Progenitor cell of endocrine pancreas (in vitro differentiated cells): ENCODE measurements at regions not wholly inside any gene's neighbourhood (a gene's known extent, or its start where the extent isn't known, plus 50 kb on each side); places are given as distances from the start of the nearest gene placed in this dataset.

Experiments used
- DNase-seq: peaks from one replicate; pipeline ENCODE4 v3.0.0; 2021; ENCODE audit warnings: low spot score; ENCODE audit not compliant: unreplicated experiment
- H3K27ac Mint-ChIP-seq: 2 replicates; pipeline ENCODE4 v1.8.0; 2021; ENCODE audit warnings: mild to moderate bottlenecking, moderate library complexity, mixed read lengths
- H3K27me3 Mint-ChIP-seq: 2 replicates; pipeline ENCODE4 v1.8.0; 2021; ENCODE audit warnings: mixed read lengths
- H3K36me3 Mint-ChIP-seq: 2 replicates; pipeline ENCODE4 v1.8.0; 2022; ENCODE audit warnings: mixed read lengths; ENCODE audit not compliant: insufficient read depth
- H3K4me1 Mint-ChIP-seq: 2 replicates; pipeline ENCODE4 v1.8.0; 2021; ENCODE audit warnings: low read depth, mixed read lengths
- H3K4me3 Mint-ChIP-seq: 2 replicates; pipeline ENCODE4 v1.8.0; 2021; ENCODE audit warnings: low read depth, mild to moderate bottlenecking, moderate library complexity, mixed read lengths
- H3K9me3 Mint-ChIP-seq: 2 replicates; pipeline ENCODE4 v1.8.0; 2021; ENCODE audit warnings: low read depth, mixed read lengths
- TF ChIP-seq, protein P1 (sequence below): fragments of 200-600 bp; sonication (generic); IDR thresholded peaks from one replicate; pipeline ENCODE4 v1.5.0; 2021; ENCODE audit warnings: antibody characterized with exemption, mild to moderate bottlenecking; ENCODE audit not compliant: unreplicated experiment

DNA sequence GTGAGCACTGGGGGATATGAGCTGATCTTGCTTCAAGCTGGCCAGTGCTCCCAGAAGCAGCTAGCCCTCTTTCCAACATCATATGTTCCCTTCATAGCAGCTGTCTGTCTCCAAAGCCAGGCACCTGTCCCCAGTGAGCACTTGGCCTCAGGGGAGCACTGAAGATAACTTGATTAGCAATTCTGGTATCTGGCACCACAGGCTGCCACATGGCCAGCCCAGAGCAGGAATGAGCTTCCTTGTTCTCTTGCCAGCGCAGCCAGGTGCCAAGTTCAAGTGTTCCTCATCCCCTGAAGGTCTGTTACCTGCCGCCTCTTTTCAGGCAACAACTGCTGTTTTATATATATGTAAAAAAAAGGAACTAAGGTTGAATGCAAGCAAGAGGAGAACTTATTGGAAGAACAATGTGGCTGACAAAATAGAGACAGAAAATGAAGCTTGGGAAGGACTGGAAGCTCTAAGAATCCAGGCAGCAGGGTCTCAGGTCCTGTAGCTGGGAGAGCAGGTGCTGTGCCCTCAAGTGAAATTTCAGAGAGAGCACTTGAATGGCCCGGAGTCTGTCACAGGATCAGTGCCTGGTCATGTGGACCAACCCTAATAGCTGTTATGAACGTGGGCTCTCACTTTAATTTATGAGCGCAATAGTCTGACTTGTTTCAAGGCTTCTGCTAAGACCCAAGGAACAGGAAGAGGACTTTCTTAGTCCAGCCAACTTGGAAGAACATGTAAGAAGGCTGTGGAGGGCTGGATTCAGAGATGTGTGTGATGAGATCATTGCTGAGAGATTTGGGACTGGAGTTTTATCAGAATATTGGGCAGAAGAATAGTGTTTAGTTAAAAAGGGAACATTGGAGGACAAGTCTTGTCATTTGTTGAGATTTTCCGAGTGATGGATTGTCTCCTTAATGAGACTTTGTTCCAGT lies 267.2 kb downstream of the GLRX3 start:
- Mint-ChIP-seq H3K4me3 (no peak overlapping the region), H3K9me3 (peaks cover 3% of the 10 kb centered on the region), H3K27me3 (peaks cover 18% of the 10 kb centered on the region), H3K4me1 (peaks cover 4% of the 10 kb centered on the region), H3K36me3 (no peaks in the 10 kb centered on the region), H3K27ac (no peak overlapping the region)
- DNase-seq: no peak
- TF ChIP-seq, protein P1, sequence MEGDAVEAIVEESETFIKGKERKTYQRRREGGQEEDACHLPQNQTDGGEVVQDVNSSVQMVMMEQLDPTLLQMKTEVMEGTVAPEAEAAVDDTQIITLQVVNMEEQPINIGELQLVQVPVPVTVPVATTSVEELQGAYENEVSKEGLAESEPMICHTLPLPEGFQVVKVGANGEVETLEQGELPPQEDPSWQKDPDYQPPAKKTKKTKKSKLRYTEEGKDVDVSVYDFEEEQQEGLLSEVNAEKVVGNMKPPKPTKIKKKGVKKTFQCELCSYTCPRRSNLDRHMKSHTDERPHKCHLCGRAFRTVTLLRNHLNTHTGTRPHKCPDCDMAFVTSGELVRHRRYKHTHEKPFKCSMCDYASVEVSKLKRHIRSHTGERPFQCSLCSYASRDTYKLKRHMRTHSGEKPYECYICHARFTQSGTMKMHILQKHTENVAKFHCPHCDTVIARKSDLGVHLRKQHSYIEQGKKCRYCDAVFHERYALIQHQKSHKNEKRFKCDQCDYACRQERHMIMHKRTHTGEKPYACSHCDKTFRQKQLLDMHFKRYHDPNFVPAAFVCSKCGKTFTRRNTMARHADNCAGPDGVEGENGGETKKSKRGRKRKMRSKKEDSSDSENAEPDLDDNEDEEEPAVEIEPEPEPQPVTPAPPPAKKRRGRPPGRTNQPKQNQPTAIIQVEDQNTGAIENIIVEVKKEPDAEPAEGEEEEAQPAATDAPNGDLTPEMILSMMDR: no peak

DNA sequence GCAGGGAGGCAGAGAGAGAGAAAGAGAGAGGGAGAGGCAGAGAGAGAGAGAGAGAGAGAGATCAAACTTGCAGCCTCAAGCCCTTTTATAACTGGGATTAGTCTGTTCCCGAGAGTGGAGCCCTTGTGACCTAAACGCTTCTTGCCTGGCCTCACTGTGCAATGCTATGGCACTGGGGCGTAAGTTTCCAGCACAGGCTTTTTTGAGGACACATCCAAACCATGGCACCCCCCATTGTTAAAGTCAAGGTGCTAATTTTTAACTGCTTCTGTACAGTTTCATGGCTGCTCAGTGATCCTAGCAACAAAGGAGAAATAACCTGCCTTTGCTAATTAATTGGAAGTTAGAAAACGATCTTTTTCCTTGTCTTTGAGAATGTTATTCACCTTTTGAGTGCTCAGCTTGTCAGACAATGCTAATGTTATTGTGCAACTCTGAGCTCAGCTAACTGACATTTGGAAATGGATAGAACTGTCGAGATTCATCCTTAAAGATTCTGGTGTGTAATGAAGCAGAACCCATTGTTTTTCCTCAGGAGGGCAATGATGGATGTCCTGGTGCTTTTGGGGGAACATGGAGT lies 268.4 kb downstream of the GLRX3 start:
- TF ChIP-seq, protein P1: no peak
- no peak overlapping the region for H3K4me3 Mint-ChIP-seq
- H3K36me3 Mint-ChIP-seq: no peaks in the 10 kb centered on the region
- peaks cover 4% of the 10 kb centered on the region for H3K4me1 Mint-ChIP-seq
- no peak overlapping the region for H3K27ac Mint-ChIP-seq
- DNase-seq: no peak
- no peaks in the 10 kb centered on the region for H3K9me3 Mint-ChIP-seq
- H3K27me3 Mint-ChIP-seq: peaks cover 21% of the 10 kb centered on the region

DNA sequence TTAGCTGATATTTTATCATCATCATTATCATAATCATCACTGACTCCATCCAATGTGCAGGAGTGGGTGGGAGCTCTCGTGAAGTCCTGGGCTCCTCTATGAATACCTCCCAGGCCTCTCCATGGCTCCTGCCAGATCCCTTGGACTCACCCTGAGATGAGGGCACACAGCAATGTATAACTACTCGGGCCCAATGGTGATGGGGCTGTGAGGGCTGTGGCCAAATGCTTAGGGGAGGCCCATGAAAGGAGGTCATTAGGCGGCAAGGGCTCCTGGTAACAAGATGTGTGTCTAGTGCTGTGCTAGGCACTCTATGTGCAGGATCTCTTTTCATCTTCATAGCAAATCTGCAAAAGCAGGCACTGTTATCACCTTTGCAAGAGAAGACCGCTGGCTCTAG lies 270.9 kb downstream of the GLRX3 start:
- DNase-seq: no peak
- Mint-ChIP-seq H3K4me1 (peaks cover 9% of the 10 kb centered on the region), H3K4me3 (no peak overlapping the region), H3K27me3 (peaks cover 24% of the 10 kb centered on the region), H3K36me3 (no peaks in the 10 kb centered on the region), H3K27ac (no peak overlapping the region), H3K9me3 (no peaks in the 10 kb centered on the region)
- TF ChIP-seq, protein P1: no peak

DNA sequence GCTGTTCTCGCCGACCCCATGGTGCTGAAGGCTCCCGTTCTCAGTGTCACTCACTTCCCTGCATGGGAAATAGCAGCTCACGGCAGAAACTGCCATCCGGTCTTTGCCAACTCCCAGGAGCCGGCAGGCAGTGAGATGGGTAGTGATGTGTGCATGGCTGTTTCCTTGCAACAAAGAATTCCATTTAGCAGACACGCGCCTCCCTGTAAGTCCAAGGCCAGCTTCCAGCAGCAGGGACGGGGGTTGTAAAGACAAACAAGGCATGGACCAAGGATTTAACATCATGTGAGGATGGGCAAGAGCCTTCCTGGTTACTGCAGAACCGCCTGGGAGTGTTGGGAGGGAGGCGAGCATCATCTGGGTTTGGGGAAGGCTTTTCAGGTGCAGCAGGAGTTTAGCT lies 273.1 kb downstream of the GLRX3 start:
- no peak for DNase-seq
- H3K36me3 Mint-ChIP-seq: no peaks in the 10 kb centered on the region
- peaks cover 14% of the 10 kb centered on the region for H3K4me1 Mint-ChIP-seq
- H3K4me3 Mint-ChIP-seq: no peak overlapping the region
- peak overlapping the region; percentile 64 for H3K27ac Mint-ChIP-seq
- peaks cover 9% of the 10 kb centered on the region for H3K27me3 Mint-ChIP-seq
- H3K9me3 Mint-ChIP-seq: peaks cover 4% of the 10 kb centered on the region
- TF ChIP-seq, protein P1: no peak

DNA sequence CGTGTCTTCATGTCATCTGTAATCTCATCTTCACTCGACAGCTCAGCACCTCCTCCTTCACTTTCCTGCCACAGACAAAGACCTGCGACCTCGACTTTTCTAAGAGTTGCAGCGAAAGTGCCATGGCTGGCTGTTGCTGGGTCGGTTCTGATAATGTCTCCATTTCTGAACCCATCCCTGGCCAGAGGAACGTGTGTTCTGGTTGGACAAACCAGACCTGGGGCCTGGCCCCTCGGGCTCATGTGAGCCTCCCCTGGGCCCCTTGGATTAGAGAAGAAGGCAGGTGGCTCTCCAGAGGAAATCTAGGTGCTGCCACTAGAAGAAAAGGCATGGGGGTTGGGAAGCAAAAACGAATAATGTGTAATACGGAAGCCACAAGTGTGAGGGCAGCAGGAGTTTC lies 273.7 kb downstream of the GLRX3 start:
- Mint-ChIP-seq H3K36me3 (no peaks in the 10 kb centered on the region), H3K27me3 (peaks cover 6% of the 10 kb centered on the region), H3K27ac (no peak overlapping the region), H3K4me3 (no peak overlapping the region), H3K9me3 (peaks cover 4% of the 10 kb centered on the region), H3K4me1 (peaks cover 14% of the 10 kb centered on the region)
- TF ChIP-seq, protein P1: no peak
- no peak for DNase-seq
